Ascending aorta (tissue), 2 donors: ENCODE measurements at regions not wholly inside any gene's neighbourhood (a gene's known extent, or its start where the extent isn't known, plus 50 kb on each side); places are given as distances from the start of the nearest gene placed in this dataset.

Experiments used
- DNase-seq, 2 donors: peaks; one replicate each; pipeline ENCODE4 v3.0.0-alpha.2; 2019; ENCODE audit warnings: low spot score in 2 of 2
- H3K27ac ChIP-seq, 2 donors: fragments of 200-600 bp; sonication (generic); one replicate each; pipeline ENCODE4 v1.5.1; 2016 to 2017; ENCODE audit warnings: mild to moderate bottlenecking in 1 of 2
- H3K27me3 ChIP-seq: fragments of 200-600 bp; sonication (generic); one replicate; pipeline ENCODE4 v1.5.1; 2017
- H3K36me3 ChIP-seq, 2 donors: fragments of 200-600 bp; sonication (generic); one replicate each; pipeline ENCODE4 v1.5.1; 2016
- H3K4me1 ChIP-seq, 2 donors: fragments of 200-600 bp; sonication (generic); one replicate each; pipeline ENCODE4 v1.5.1; 2016 to 2017; ENCODE audit warnings: mild to moderate bottlenecking in 1 of 2
- H3K4me3 ChIP-seq, 2 donors: fragments of 200-600 bp; sonication (generic); one replicate each; pipeline ENCODE4 v1.5.1; 2016 to 2017; ENCODE audit warnings: mild to moderate bottlenecking in 1 of 2
- H3K9me3 ChIP-seq, 2 donors: fragments of 200-600 bp; sonication (generic); one replicate each; pipeline ENCODE4 v1.5.1; 2016
- CTCF ChIP-seq, 3 experiments: fragments of 200-600 bp in 2 of 3; fragments of 450-650 bp in 1 of 3; sonication (generic) in 2 of 3; IDR thresholded peaks; one replicate each; pipeline ENCODE4 v1.5.1; 2016 to 2019; ENCODE audit warnings: antibody characterized with exemption in 3 of 3, mild to moderate bottlenecking in 1 of 3, moderate library complexity in 1 of 3
- intact Hi-C: fragments of 100-400 bp; cut with DNase I; formaldehyde crosslinking; loops from one replicate; pipeline ENCODE4 v1.15.1; 2023

- no peak for TF ChIP-seq CTCF (IDR thresholded peaks at IDR 0.05)
- DNase-seq = no peak
- Histone ChIP-seq H3K4me1 (no peaks in the 10 kb centered on the region), H3K27me3 (no peaks in the 10 kb centered on the region), H3K36me3 (no peaks in the 10 kb centered on the region), H3K9me3 (no peaks in the 10 kb centered on the region), H3K4me3 (no peak overlapping the region), H3K27ac (no peak overlapping the region)
- intact Hi-C loops = no loop called here
These were observed 71.8 kb upstream of the VWDE start for GRCh38 chr7:12475362-12476063.

DNA sequence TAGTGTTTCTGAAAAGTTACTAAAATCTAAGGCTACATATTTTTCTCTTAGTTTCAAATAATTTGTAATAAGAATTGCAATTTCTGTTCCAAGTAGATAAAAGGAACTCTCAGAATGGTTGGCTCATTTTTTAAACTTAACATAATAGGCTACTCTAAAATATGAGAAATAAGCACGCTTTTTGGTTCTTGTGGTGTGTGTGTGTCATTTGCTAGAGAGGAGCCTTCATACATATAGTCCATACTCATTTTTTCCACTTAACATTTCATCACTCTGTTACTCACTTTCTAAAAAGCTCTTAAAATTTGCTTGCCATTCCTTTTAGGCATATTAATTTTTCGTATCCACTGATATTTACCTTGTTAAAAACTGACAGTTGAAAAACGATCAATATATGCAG is 74.0 kb upstream of the VWDE start:
- intact Hi-C loops = no loop called here
- Histone ChIP-seq H3K27me3 (no peaks in the 10 kb centered on the region), H3K9me3 (no peaks in the 10 kb centered on the region), H3K27ac (no peak overlapping the region), H3K4me1 (no peaks in the 10 kb centered on the region), H3K4me3 (no peak overlapping the region), H3K36me3 (no peaks in the 10 kb centered on the region)
- no peak for DNase-seq
- no peak for TF ChIP-seq CTCF (IDR thresholded peaks at IDR 0.05)

GRCh38 chr7:12481722-12482121 is 78.1 kb upstream of the VWDE start:
- intact Hi-C loops = no loop called here
- H3K27me3 ChIP-seq = no peaks in the 10 kb centered on the region

GRCh38 chr7:12485845-12486244 is 82.2 kb upstream of the VWDE start:
- no peak for DNase-seq
- Histone ChIP-seq H3K9me3 (no peaks in the 10 kb centered on the region), H3K27me3 (no peaks in the 10 kb centered on the region), H3K27ac (no peak overlapping the region), H3K4me1 (no peaks in the 10 kb centered on the region), H3K4me3 (no peak overlapping the region), H3K36me3 (no peaks in the 10 kb centered on the region)
- intact Hi-C loops = no loop called here
- no peak for TF ChIP-seq CTCF (IDR thresholded peaks at IDR 0.05)

More at GRCh38 chr7:12481722-12482121, 78.1 kb upstream of the VWDE start:
- H3K27ac ChIP-seq = no peak overlapping the region
- no peaks in the 10 kb centered on the region for H3K4me1 ChIP-seq
- no peak for DNase-seq
- no peaks in the 10 kb centered on the region for H3K36me3 ChIP-seq
- no peak overlapping the region for H3K4me3 ChIP-seq
- no peaks in the 10 kb centered on the region for H3K9me3 ChIP-seq
- no peak for TF ChIP-seq CTCF (IDR thresholded peaks at IDR 0.05)

DNA sequence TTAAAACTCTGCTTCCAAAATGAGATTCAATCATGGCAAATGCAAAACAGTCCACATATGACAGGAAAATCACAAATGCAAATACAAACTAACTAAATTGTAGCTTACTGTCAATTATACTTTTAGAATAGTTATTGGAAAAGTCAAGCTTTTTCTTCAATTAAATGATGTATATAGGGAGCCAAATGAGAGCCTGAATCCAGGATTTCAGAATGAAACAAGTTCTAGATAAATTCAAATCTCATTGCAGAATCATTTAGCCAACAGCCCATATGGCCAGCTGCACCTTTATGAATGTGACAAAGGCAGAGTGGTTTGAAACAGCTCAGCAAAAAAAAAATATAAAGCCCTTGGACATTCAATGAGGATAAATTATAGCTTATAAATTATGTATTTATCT is 82.2 kb upstream of the SCIN start:
- Histone ChIP-seq H3K4me3 (no peak overlapping the region), H3K27me3 (no peaks in the 10 kb centered on the region), H3K36me3 (no peaks in the 10 kb centered on the region), H3K4me1 (no peaks in the 10 kb centered on the region), H3K9me3 (no peaks in the 10 kb centered on the region), H3K27ac (no peak overlapping the region)
- no peak for DNase-seq
- intact Hi-C loops = no loop called here
- TF ChIP-seq CTCF (IDR thresholded peaks at IDR 0.05) = no peak
